Prostate gland (tissue), 2 donors: ENCODE measurements at regions not wholly inside any gene's neighbourhood (a gene's known extent, or its start where the extent isn't known, plus 50 kb on each side); places are given as distances from the start of the nearest gene placed in this dataset.

Source experiments
- CTCF ChIP-seq, 4 experiments: fragments of 200-600 bp in 2 of 4; fragments of 450-650 bp in 2 of 4; sonication (generic) in 2 of 4; IDR thresholded peaks; 1 replicate in 3 of 4; 2 replicates in 1 of 4; pipeline ENCODE4 v1.5.1; 2016 to 2019; ENCODE audit warnings: antibody characterized with exemption in 4 of 4, mild to moderate bottlenecking in 2 of 4, moderate library complexity in 2 of 4
- POLR2A ChIP-seq: fragments of 450-650 bp; IDR thresholded peaks from one replicate; pipeline ENCODE4 v1.6.1; 2016; ENCODE audit warnings: antibody characterized with exemption, mild to moderate bottlenecking

- TF ChIP-seq POLR2A (no peak), CTCF (IDR thresholded peaks at IDR 0.05) (no peak)
These were observed 620.5 kb downstream of the TLR4 start for GRCh38 chr9:118324706-118325105.
